A673 (cell line): ENCODE measurements at regions not wholly inside any gene's neighbourhood (a gene's known extent, or its start where the extent isn't known, plus 50 kb on each side); places are given as distances from the start of the nearest gene placed in this dataset.

Experiments
- BruUV-seq: library from RNA; stranded (reverse); fragments of 400-500 nt; replicated peaks from 2 replicates; lab custom pipeline; 2021; lab: Mats Ljungman, UMichigan
- CTCF ChIA-PET: fragments of 300-600 bp; sonication (Branson Sonifier 250); formaldehyde crosslinking; loops from one replicate; lab custom pipeline; 2022; ENCODE audit warnings: antibody characterized with exemption; lab: Charles Lee
- POLR2A ChIA-PET: fragments of 300-600 bp; sonication (Branson Sonifier 250); formaldehyde crosslinking; loops from one replicate; lab custom pipeline; 2022; ENCODE audit warnings: antibody characterized with exemption; ENCODE audit not compliant: low non-redundant PET; lab: Charles Lee
- DNase-seq: peaks from one replicate; pipeline ENCODE4 v3.0.0-alpha.2; 2015; ENCODE audit warnings: low spot score
- H3K27ac ChIP-seq: fragments of 200-600 bp; sonication (generic); 2 replicates; pipeline ENCODE4 v1.5.1; 2016; ENCODE audit warnings: mixed run types, low read depth, mild to moderate bottlenecking, mixed read lengths, antibody characterized with exemption, low read length; ENCODE audit not compliant: poor library complexity, severe bottlenecking
- H3K27me3 ChIP-seq: fragments of 200-600 bp; sonication (generic); replicated peaks from 2 replicates; pipeline ENCODE4 v1.6.1; 2017; ENCODE audit warnings: mixed run types, low read depth, mild to moderate bottlenecking, mixed read lengths, antibody characterized with exemption, low read length; ENCODE audit not compliant: insufficient read depth, poor library complexity
- H3K36me3 ChIP-seq: fragments of 200-600 bp; sonication (generic); 2 replicates; pipeline ENCODE4 v1.6.1; 2016; ENCODE audit warnings: mixed run types, mild to moderate bottlenecking, mixed read lengths, antibody characterized with exemption, low read length; ENCODE audit not compliant: insufficient read depth, poor library complexity, severe bottlenecking
- H3K4me1 ChIP-seq: fragments of 200-600 bp; sonication (generic); 2 replicates; pipeline ENCODE4 v1.6.1; 2017; ENCODE audit warnings: mixed run types, mild to moderate bottlenecking, mixed read lengths, antibody characterized with exemption, low read length; ENCODE audit not compliant: insufficient read depth, poor library complexity, severe bottlenecking
- H3K4me3 ChIP-seq: fragments of 200-600 bp; sonication (generic); 2 replicates; pipeline ENCODE4 v1.5.1; 2016; ENCODE audit warnings: low read depth, mixed run types, mild to moderate bottlenecking, mixed read lengths, low read length; ENCODE audit not compliant: poor library complexity, severe bottlenecking
- H3K9me3 ChIP-seq: fragments of 200-600 bp; sonication (generic); 2 replicates; pipeline ENCODE4 v1.6.1; 2016; ENCODE audit warnings: mixed run types, low read depth, mild to moderate bottlenecking, mixed read lengths, antibody characterized with exemption, low read length; ENCODE audit not compliant: poor library complexity, severe bottlenecking
- EZH2 ChIP-seq: fragments of 200-600 bp; sonication (generic); IDR thresholded peaks from 2 replicates; pipeline ENCODE4 v1.6.1; 2017; ENCODE audit warnings: borderline replicate concordance, low read depth, mild to moderate bottlenecking, mixed read lengths, antibody characterized with exemption, low read length; ENCODE audit not compliant: poor library complexity, severe bottlenecking
- intact Hi-C: fragments of 100-400 bp; cut with micrococcal nuclease; formaldehyde crosslinking; loops from one replicate; pipeline ENCODE4 v1.10.0; 2022; ENCODE audit not compliant: unreplicated experiment
- TF ChIP-seq, protein P1 (sequence below): fragments of 300-800, 200-600 bp; sonication (generic); conservative IDR thresholded peaks from 2 replicates; pipeline ENCODE4 v1.5.1; 2017; ENCODE audit warnings: low read depth, mild to moderate bottlenecking, antibody characterized with exemption, low read length, moderate library complexity, mixed read lengths

DNA sequence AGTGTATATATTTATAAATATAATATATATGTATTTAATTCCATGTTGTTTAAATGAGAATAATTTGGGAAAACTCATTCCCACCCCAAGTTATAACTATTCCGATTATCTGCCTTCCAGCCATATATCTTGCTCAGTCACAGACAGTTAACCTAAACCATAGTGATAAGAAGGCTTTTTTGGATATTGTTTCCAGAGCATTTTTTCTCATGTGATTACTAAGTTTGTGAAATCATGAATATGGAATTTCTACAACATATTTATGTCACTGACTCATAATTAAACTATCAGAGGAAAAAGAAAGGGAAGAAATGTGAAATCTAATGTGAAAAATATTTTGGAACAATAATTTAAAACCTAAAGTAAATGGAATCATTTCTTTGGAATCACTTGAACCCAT lies 1163.5 kb upstream of the PABPC4L start:
- intact Hi-C loops: no loop called here
- H3K4me1 ChIP-seq: no peaks in the 10 kb centered on the region
- TF ChIP-seq, protein P1, sequence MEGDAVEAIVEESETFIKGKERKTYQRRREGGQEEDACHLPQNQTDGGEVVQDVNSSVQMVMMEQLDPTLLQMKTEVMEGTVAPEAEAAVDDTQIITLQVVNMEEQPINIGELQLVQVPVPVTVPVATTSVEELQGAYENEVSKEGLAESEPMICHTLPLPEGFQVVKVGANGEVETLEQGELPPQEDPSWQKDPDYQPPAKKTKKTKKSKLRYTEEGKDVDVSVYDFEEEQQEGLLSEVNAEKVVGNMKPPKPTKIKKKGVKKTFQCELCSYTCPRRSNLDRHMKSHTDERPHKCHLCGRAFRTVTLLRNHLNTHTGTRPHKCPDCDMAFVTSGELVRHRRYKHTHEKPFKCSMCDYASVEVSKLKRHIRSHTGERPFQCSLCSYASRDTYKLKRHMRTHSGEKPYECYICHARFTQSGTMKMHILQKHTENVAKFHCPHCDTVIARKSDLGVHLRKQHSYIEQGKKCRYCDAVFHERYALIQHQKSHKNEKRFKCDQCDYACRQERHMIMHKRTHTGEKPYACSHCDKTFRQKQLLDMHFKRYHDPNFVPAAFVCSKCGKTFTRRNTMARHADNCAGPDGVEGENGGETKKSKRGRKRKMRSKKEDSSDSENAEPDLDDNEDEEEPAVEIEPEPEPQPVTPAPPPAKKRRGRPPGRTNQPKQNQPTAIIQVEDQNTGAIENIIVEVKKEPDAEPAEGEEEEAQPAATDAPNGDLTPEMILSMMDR: no peak
- TF ChIP-seq EZH2: no peak
- no peak overlapping the region for H3K4me3 ChIP-seq
- no peak for DNase-seq
- H3K36me3 ChIP-seq: no peaks in the 10 kb centered on the region
- POLR2A ChIA-PET: no interaction called here
- BruUV-seq: no TSS peak
- H3K27me3 ChIP-seq: no peaks in the 10 kb centered on the region
- H3K9me3 ChIP-seq: no peaks in the 10 kb centered on the region
- H3K27ac ChIP-seq: no peak overlapping the region
- CTCF ChIA-PET: no interaction called here

DNA sequence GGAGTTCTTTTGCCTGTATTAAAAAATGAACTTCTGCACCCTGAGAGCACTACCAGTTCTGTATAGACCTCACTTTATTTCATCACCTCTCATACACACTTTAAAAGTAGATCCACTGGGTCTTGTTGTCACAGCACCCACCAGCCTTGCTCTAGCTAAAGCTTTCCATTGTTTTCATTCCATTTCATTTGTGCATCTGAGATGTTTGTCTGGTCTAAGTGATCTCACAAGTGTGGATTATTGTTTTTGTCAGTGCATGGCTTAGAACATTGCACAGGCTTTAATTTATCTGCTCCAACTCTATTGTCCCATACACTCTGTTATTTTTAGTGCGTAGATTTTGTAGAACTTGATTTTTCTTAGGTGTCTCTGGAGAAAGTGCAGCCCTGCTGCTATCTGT lies 1157.5 kb upstream of the PABPC4L start:
- CTCF ChIA-PET: no interaction called here
- Histone ChIP-seq H3K4me3 (no peak overlapping the region), H3K36me3 (no peaks in the 10 kb centered on the region), H3K27me3 (no peaks in the 10 kb centered on the region), H3K9me3 (no peaks in the 10 kb centered on the region), H3K27ac (no peak overlapping the region), H3K4me1 (no peaks in the 10 kb centered on the region)
- POLR2A ChIA-PET: no interaction called here
- no TSS peak for BruUV-seq
- intact Hi-C loops: no loop called here
- TF ChIP-seq, protein P1: no peak
- no peak for DNase-seq

DNA sequence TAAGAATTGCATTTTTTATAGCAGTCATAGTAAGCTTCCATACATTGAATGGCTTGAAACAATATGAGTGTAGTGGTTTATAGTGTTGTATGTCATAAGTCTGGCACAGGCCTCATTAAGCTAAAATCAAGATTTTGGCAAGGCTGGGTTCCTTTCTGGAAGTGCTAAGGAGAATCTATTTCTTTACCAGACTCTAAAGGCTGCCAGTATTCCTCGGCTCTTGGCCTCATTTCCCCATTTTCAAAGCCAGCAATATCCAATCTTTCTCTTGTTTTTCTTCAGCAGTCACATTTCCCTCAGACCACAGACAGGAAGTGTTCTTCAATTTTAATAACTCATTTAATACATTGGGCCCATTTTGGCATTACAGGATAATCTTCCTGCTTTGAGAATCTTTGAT lies 1155.5 kb upstream of the PABPC4L start:
- POLR2A ChIA-PET: no interaction called here
- no peak overlapping the region for H3K27ac ChIP-seq
- BruUV-seq: no TSS peak
- no peaks in the 10 kb centered on the region for H3K4me1 ChIP-seq
- H3K27me3 ChIP-seq: no peaks in the 10 kb centered on the region
- intact Hi-C loops: no loop called here
- no peak for DNase-seq
- H3K36me3 ChIP-seq: no peaks in the 10 kb centered on the region
- CTCF ChIA-PET: no interaction called here
- H3K4me3 ChIP-seq: no peak overlapping the region
- H3K9me3 ChIP-seq: no peaks in the 10 kb centered on the region
- TF ChIP-seq, protein P1: no peak
- TF ChIP-seq EZH2: no peak
